HEK293 (cell line): ENCODE measurements at regions not wholly inside any gene's neighbourhood (a gene's known extent, or its start where the extent isn't known, plus 50 kb on each side); places are given as distances from the start of the nearest gene placed in this dataset.

Experiments used
- CTCF ChIA-PET: fragments of 350-600 bp; formaldehyde crosslinking; extraction: SDS; loops from one replicate; lab custom pipeline; 2021; ENCODE audit warnings: antibody characterized with exemption; lab: Yijun Ruan, JAX
- POLR2A ChIA-PET: fragments of 300-600 bp; formaldehyde crosslinking; extraction: SDS; loops from one replicate; lab custom pipeline; 2020; ENCODE audit warnings: antibody characterized with exemption, inconsistent platforms; lab: Yijun Ruan, JAX
- H3K27ac ChIP-seq: fragments of 200-500 bp; sonication (Bioruptor generic); 2 replicates; pipeline ENCODE4 v1.5.1; 2014; ENCODE audit warnings: low read depth, low read length, control low read depth, inconsistent platforms; ENCODE audit errors: extremely low read depth
- H3K36me3 ChIP-seq, 2 experiments: fragments of 200-500 bp in 1 of 2; sonication (Bioruptor generic) in 1 of 2; 1 replicate in 1 of 2; 2 replicates in 1 of 2; pipeline ENCODE4 v1.5.1; 2014 to 2017; ENCODE audit warnings: inconsistent platforms in 2 of 2, low read length in 2 of 2; ENCODE audit not compliant: control insufficient read depth in 2 of 2, insufficient read depth in 1 of 2
- H3K4me1 ChIP-seq: fragments of 200-500 bp; sonication (Bioruptor generic); 2 replicates; pipeline ENCODE4 v1.5.1; 2014; ENCODE audit warnings: mild to moderate bottlenecking, low read length, inconsistent platforms; ENCODE audit not compliant: control insufficient read depth, insufficient read depth
- H3K4me3 ChIP-seq: 2 replicates; pipeline ENCODE4 v1.5.1; 2011; ENCODE audit warnings: low read depth, mild to moderate bottlenecking, control low read depth, low read length, moderate library complexity
- H3K9me3 ChIP-seq: fragments of 200-500 bp; sonication (Bioruptor generic); 2 replicates; pipeline ENCODE4 v1.5.1; 2014; ENCODE audit warnings: low read depth, low read length, inconsistent platforms; ENCODE audit not compliant: control insufficient read depth, insufficient read depth
- BCL11A ChIP-seq: fragments of 450-650 bp; formaldehyde crosslinking; IDR thresholded peaks from 2 replicates; pipeline ENCODE4 v1.5.1; 2016; ENCODE audit warnings: low read depth, missing biosample characterization, missing genetic modification characterization
- BCL6B ChIP-seq: fragments of 450-650 bp; formaldehyde crosslinking; IDR thresholded peaks from 2 replicates; pipeline ENCODE4 v1.5.1; 2017; ENCODE audit warnings: missing biosample characterization, missing genetic modification characterization
- KLF7 ChIP-seq: fragments of 450-650 bp; formaldehyde crosslinking; IDR thresholded peaks from 2 replicates; pipeline ENCODE4 v1.5.1; 2016; ENCODE audit warnings: missing biosample characterization, missing genetic modification characterization, borderline replicate concordance
- SCRT2 ChIP-seq: fragments of 450-650 bp; formaldehyde crosslinking; IDR thresholded peaks from 2 replicates; pipeline ENCODE4 v1.5.1; 2016; ENCODE audit warnings: missing biosample characterization, missing genetic modification characterization
- ZBTB17 ChIP-seq: fragments of 450-650 bp; formaldehyde crosslinking; IDR thresholded peaks from 2 replicates; pipeline ENCODE4 v1.5.1; 2016; ENCODE audit warnings: missing biosample characterization, missing genetic modification characterization
- ZBTB49 ChIP-seq: fragments of 450-650 bp; formaldehyde crosslinking; IDR thresholded peaks from 2 replicates; pipeline ENCODE4 v1.5.1; 2016; ENCODE audit warnings: missing biosample characterization, missing genetic modification characterization, low read depth
- ZNF121 ChIP-seq: fragments of 450-650 bp; formaldehyde crosslinking; IDR thresholded peaks from 2 replicates; pipeline ENCODE4 v1.5.1; 2016; ENCODE audit warnings: missing biosample characterization, missing genetic modification characterization
- ZNF184 ChIP-seq: fragments of 450-650 bp; IDR thresholded peaks from 2 replicates; pipeline ENCODE4 v1.5.1; 2018; ENCODE audit warnings: missing biosample characterization, mild to moderate bottlenecking, missing genetic modification characterization
- ZNF266 ChIP-seq: fragments of 450-650 bp; formaldehyde crosslinking; IDR thresholded peaks from 2 replicates; pipeline ENCODE4 v1.5.1; 2016; ENCODE audit warnings: missing biosample characterization, missing genetic modification characterization, low read depth
- ZNF473 ChIP-seq: fragments of 450-650 bp; formaldehyde crosslinking; IDR thresholded peaks from 2 replicates; pipeline ENCODE4 v1.5.1; 2017; ENCODE audit warnings: missing biosample characterization, missing genetic modification characterization
- ZNF518A ChIP-seq: fragments of 450-650 bp; formaldehyde crosslinking; conservative IDR thresholded peaks from 2 replicates; pipeline ENCODE4 v1.5.1; 2016; ENCODE audit warnings: low read depth, missing biosample characterization, missing genetic modification characterization
- ZNF621 ChIP-seq: fragments of 450-650 bp; formaldehyde crosslinking; IDR thresholded peaks from 2 replicates; pipeline ENCODE4 v1.5.1; 2017; ENCODE audit warnings: missing biosample characterization, missing genetic modification characterization
- ZNF677 ChIP-seq: fragments of 450-650 bp; IDR thresholded peaks from 2 replicates; pipeline ENCODE4 v1.5.0; 2018; ENCODE audit warnings: missing biosample characterization, mild to moderate bottlenecking, missing genetic modification characterization, moderate library complexity
- ZNF701 ChIP-seq: fragments of 450-650 bp; formaldehyde crosslinking; IDR thresholded peaks from 2 replicates; pipeline ENCODE4 v1.5.1; 2016; ENCODE audit warnings: missing biosample characterization, missing genetic modification characterization

GRCh38 chr11:116162086-116162885, 610.5 kb downstream of the BUD13 start:
- POLR2A ChIA-PET = no interaction called here
- H3K4me1 ChIP-seq = no peaks in the 10 kb centered on the region

GRCh38 chr11:116148645-116149044, 624.1 kb downstream of the BUD13 start:
- no peaks in the 10 kb centered on the region for H3K4me1 ChIP-seq
- POLR2A ChIA-PET = interaction anchor here (0.6 kb wide), 1 partner anchor 55 kb away, joined by 3 read pairs; no protein-coding TSS in a partner anchor
- no peak overlapping the region for H3K4me3 ChIP-seq
- H3K9me3 ChIP-seq = no peaks in the 10 kb centered on the region
- H3K36me3 ChIP-seq = no peaks in the 10 kb centered on the region
- no peak for TF ChIP-seq ZNF121
- TF ChIP-seq ZNF473 (tag by site-specific recombination) = no peak
- TF ChIP-seq ZBTB17 (tag by site-specific recombination) = no peak
- no peak for TF ChIP-seq ZNF677 (tag by site-specific recombination)
- TF ChIP-seq ZBTB49 (tag by site-specific recombination) = no peak
- TF ChIP-seq ZNF266 (tag by site-specific recombination) = no peak
- TF ChIP-seq ZNF184 (tag by site-specific recombination) = no peak
- no peak for TF ChIP-seq ZNF701 (tag by site-specific recombination)
- no peak for TF ChIP-seq BCL6B (tag by site-specific recombination)
- TF ChIP-seq ZNF518A (tag by site-specific recombination) = no peak
- TF ChIP-seq BCL11A = no peak
- CTCF ChIA-PET = interaction anchor here (0.7 kb wide), 1 partner anchor 812 kb away, joined by 3 read pairs; no protein-coding TSS in a partner anchor
- H3K27ac ChIP-seq = no peak overlapping the region

More at GRCh38 chr11:116162086-116162885, 610.5 kb downstream of the BUD13 start:
- H3K9me3 ChIP-seq = no peaks in the 10 kb centered on the region
- H3K36me3 ChIP-seq = no peaks in the 10 kb centered on the region
- TF ChIP-seq ZBTB17 (tag by site-specific recombination) = no peak
- no peak for TF ChIP-seq ZNF621 (tag by site-specific recombination)
- 0 out of 2 replicates have a peak, but pooled peaks have one; percentile 17 for TF ChIP-seq SCRT2 (tag by site-specific recombination)
- no peak for TF ChIP-seq KLF7 (tag by site-specific recombination)
- no peak overlapping the region for H3K27ac ChIP-seq
- no peak overlapping the region for H3K4me3 ChIP-seq
- CTCF ChIA-PET = no interaction called here
